Activated B cell treated with CpG ODN at 0.5 μM for 24 hours (primary cell): ENCODE measurements at regions not wholly inside any gene's neighbourhood (a gene's known extent, or its start where the extent isn't known, plus 50 kb on each side); places are given as distances from the start of the nearest gene placed in this dataset.

Source experiments
- ATAC-seq: fragments of 200-7000 bp; cut with Tn5 transposase; one replicate; pipeline ENCODE4 v1.10.0; 2021; ENCODE audit warnings: low read depth, mild to moderate bottlenecking, moderate library complexity
- CTCF ChIA-PET: fragments of 350-600 bp; sonication (Branson Sonifier 250); formaldehyde crosslinking; loops from one replicate; lab custom pipeline; 2021; ENCODE audit warnings: antibody characterized with exemption; lab: Charles Lee
- POLR2A ChIA-PET: fragments of 350-600 bp; sonication (Branson Sonifier 250); formaldehyde crosslinking; loops from one replicate; lab custom pipeline; 2021; ENCODE audit warnings: antibody characterized with exemption; lab: Charles Lee
- DNase-seq: peaks from one replicate; pipeline ENCODE4 v3.0.0; 2022
- H3K27ac Mint-ChIP-seq: one replicate; pipeline ENCODE4 v1.8.0; 2020; ENCODE audit warnings: mixed read lengths
- H3K27me3 Mint-ChIP-seq: one replicate; pipeline ENCODE4 v1.8.0; 2021; ENCODE audit warnings: mixed read lengths
- H3K36me3 Mint-ChIP-seq: one replicate; pipeline ENCODE4 v1.8.0; 2021; ENCODE audit warnings: low read depth, mixed read lengths
- H3K4me1 Mint-ChIP-seq: one replicate; pipeline ENCODE4 v1.8.0; 2021; ENCODE audit warnings: mixed read lengths
- H3K4me3 Mint-ChIP-seq: one replicate; pipeline ENCODE4 v1.8.0; 2020; ENCODE audit warnings: mild to moderate bottlenecking, mixed read lengths
- H3K9me3 Mint-ChIP-seq: one replicate; pipeline ENCODE4 v1.8.0; 2020; ENCODE audit warnings: mixed read lengths
- intact Hi-C: fragments of 100-400 bp; cut with micrococcal nuclease; formaldehyde crosslinking; loops from one replicate; pipeline ENCODE4 v1.15.1; 2024
- TF ChIP-seq, protein P1 (sequence below): fragments of 200-600 bp; IDR thresholded peaks from one replicate; pipeline ENCODE4 v1.8.0; 2022; ENCODE audit warnings: antibody characterized with exemption, mild to moderate bottlenecking

- Mint-ChIP-seq H3K27ac (no peak overlapping the region), H3K4me1 (no peaks in the 10 kb centered on the region), H3K4me3 (no peak overlapping the region), H3K27me3 (no peaks in the 10 kb centered on the region), H3K36me3 (no peaks in the 10 kb centered on the region), H3K9me3 (peaks cover 2% of the 10 kb centered on the region)
- DNase-seq (no peak), ATAC-seq (no peak)
- CTCF ChIA-PET = no interaction called here
- intact Hi-C loops = no loop called here
- TF ChIP-seq, protein P1, sequence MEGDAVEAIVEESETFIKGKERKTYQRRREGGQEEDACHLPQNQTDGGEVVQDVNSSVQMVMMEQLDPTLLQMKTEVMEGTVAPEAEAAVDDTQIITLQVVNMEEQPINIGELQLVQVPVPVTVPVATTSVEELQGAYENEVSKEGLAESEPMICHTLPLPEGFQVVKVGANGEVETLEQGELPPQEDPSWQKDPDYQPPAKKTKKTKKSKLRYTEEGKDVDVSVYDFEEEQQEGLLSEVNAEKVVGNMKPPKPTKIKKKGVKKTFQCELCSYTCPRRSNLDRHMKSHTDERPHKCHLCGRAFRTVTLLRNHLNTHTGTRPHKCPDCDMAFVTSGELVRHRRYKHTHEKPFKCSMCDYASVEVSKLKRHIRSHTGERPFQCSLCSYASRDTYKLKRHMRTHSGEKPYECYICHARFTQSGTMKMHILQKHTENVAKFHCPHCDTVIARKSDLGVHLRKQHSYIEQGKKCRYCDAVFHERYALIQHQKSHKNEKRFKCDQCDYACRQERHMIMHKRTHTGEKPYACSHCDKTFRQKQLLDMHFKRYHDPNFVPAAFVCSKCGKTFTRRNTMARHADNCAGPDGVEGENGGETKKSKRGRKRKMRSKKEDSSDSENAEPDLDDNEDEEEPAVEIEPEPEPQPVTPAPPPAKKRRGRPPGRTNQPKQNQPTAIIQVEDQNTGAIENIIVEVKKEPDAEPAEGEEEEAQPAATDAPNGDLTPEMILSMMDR = no peak
- POLR2A ChIA-PET = no interaction called here
These were observed 903.2 kb downstream of the MCTP2 start for GRCh38 chr15:95134431-95135110.

DNA sequence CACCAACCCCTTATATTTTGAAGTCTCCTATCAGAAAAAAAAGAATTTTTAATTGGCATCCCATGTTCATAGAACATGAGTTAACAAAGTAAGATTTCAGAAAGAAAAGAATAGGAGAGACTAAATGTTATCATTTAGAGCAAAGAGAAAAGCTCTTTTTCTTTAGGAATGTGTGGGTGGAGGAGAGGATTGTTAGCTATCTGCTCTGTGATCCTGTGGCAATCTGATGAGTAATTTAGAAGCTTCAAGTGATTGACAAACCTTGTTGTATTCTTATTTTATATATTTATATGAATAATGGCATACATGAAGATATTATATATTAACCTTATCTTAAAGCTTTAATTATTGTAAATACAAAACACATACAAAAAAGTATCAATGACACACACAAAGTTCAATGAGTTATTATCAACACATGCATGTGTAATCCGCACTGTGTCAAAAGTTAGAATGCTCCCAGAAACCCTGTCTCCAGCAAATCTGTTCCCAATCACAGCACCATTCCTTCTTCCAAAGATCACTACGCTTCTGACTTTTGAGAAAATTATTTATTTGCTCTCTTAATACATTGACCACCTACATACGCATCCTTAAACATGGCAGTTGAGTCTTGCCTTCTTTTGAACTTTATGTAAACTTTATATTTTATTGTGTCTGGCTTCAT is 907.4 kb downstream of the MCTP2 start:
- H3K27me3 Mint-ChIP-seq = no peaks in the 10 kb centered on the region
- no peak for ATAC-seq
- intact Hi-C loops = no loop called here
- DNase-seq = no peak
- ChIA-PET POLR2A (no interaction called here), CTCF (no interaction called here)
- no peaks in the 10 kb centered on the region for H3K36me3 Mint-ChIP-seq
- peaks cover 2% of the 10 kb centered on the region for H3K9me3 Mint-ChIP-seq
- no peak overlapping the region for H3K27ac Mint-ChIP-seq
- TF ChIP-seq, protein P1 = no peak
- no peak overlapping the region for H3K4me3 Mint-ChIP-seq
- H3K4me1 Mint-ChIP-seq = no peaks in the 10 kb centered on the region

DNA sequence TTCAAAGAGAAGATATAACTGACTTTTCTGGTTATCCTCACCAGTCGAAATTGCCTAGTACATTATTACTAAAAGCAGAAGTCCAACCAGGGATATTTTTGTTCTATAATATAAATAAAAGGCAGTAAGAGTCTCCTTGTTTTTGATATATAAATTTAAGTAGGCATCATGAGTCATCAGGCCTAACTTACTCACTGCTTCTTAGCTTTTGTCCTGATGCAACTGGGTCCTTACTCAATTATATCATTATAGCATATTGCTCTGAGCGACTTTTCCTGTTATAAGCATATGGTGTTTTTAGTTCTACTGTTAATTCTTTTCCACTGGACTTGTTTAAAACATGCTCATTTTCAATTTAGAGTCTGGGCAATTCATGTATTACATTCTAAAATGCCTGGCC is 910.1 kb downstream of the MCTP2 start:
- Mint-ChIP-seq H3K36me3 (no peaks in the 10 kb centered on the region), H3K4me1 (no peaks in the 10 kb centered on the region), H3K27ac (no peak overlapping the region), H3K4me3 (no peak overlapping the region), H3K27me3 (no peaks in the 10 kb centered on the region), H3K9me3 (peaks cover 2% of the 10 kb centered on the region)
- ATAC-seq (no peak), DNase-seq (no peak)
- POLR2A ChIA-PET = no interaction called here
- intact Hi-C loops = no loop called here
- TF ChIP-seq, protein P1 = no peak
- CTCF ChIA-PET = no interaction called here

DNA sequence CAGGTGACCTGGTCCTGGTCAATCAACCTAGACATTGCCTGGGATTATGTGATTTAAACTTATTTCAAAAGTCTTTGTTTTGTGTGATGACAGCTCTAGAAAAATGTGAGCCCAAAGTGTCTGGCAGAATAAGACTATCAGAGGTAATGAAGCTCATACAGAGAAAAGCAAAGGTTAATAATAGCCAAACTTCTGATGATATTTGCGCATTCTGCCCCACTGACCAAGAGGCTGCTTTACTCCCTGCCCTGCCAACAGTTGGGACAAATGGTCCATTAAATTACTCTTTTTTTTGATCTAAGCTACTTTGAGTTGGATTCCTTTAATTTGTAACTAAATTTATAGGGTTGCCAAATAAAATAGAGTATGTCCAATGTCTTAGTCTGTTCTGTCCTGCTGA is 911.2 kb downstream of the MCTP2 start:
- no peak for ATAC-seq
- H3K4me3 Mint-ChIP-seq = no peak overlapping the region

DNA sequence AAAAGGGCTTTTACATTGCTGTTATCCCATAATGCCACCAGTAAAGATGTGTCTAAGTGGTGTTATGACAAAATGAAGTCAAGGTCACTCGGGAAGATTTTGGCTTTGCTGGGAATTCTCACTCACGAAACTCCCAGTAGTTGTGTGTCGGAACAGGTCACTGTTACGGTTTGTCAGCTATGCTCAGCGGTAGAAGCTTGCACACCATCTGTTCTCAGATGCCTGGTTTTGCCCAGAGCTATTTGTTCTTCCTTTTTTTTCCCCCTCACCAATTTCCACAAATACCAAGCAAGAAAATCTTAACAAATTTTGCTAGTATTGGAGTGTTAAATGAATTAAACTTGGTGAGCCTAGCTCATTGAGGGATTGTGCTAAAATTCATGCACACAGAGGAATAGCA is 915.1 kb downstream of the MCTP2 start:
- TF ChIP-seq, protein P1 = no peak
- Mint-ChIP-seq H3K4me1 (no peaks in the 10 kb centered on the region), H3K27ac (no peak overlapping the region), H3K9me3 (peaks cover 2% of the 10 kb centered on the region), H3K36me3 (no peaks in the 10 kb centered on the region), H3K4me3 (no peak overlapping the region), H3K27me3 (no peaks in the 10 kb centered on the region)
- ATAC-seq = no peak
- ChIA-PET CTCF (no interaction called here), POLR2A (interaction anchor here (0.5 kb wide), 1 partner anchor 154 kb away, joined by 4 read pairs; no protein-coding TSS in a partner anchor)
- intact Hi-C loops = no loop called here
- DNase-seq = no peak

More for the DNA sequence above, 911.2 kb downstream of the MCTP2 start:
- CTCF ChIA-PET = no interaction called here
- no peak for DNase-seq
- POLR2A ChIA-PET = no interaction called here
- TF ChIP-seq, protein P1 = no peak
- Mint-ChIP-seq H3K36me3 (no peaks in the 10 kb centered on the region), H3K4me1 (no peaks in the 10 kb centered on the region), H3K9me3 (no peaks in the 10 kb centered on the region), H3K27ac (no peak overlapping the region), H3K27me3 (no peaks in the 10 kb centered on the region)
- intact Hi-C loops = no loop called here
